GM18511 (cell line): ENCODE measurements at regions not wholly inside any gene's neighbourhood (a gene's known extent, or its start where the extent isn't known, plus 50 kb on each side); places are given as distances from the start of the nearest gene placed in this dataset.

ENCODE experiments used
- ATAC-seq: cut with Tn5 transposase; IDR thresholded peaks from one replicate; pipeline ENCODE4 v1.9.1; 2021; ENCODE audit warnings: mild to moderate bottlenecking, moderate library complexity; ENCODE audit not compliant: unreplicated experiment

GRCh38 chr10:78292250-78292981, 258.8 kb downstream of the RPS24 start:
- no peak for ATAC-seq

GRCh38 chr10:78292982-78293865, 259.6 kb downstream of the RPS24 start:
- no peak for ATAC-seq

GRCh38 chr10:78295242-78295641, 261.6 kb downstream of the RPS24 start:
- no peak for ATAC-seq

GRCh38 chr10:78296785-78297184, 263.1 kb downstream of the RPS24 start:
- ATAC-seq: no peak

GRCh38 chr10:78297997-78298396, 264.3 kb downstream of the RPS24 start:
- ATAC-seq: no peak

- no peak for ATAC-seq
These were observed 265.2 kb downstream of the RPS24 start for GRCh38 chr10:78298835-78299234.

GRCh38 chr10:78299851-78300468, 266.3 kb downstream of the RPS24 start:
- ATAC-seq: no peak

- ATAC-seq: no peak
These were observed 266.9 kb downstream of the RPS24 start for GRCh38 chr10:78300526-78300925.

- no peak for ATAC-seq
These were observed 267.8 kb downstream of the RPS24 start for GRCh38 chr10:78301481-78301880.

GRCh38 chr10:78301891-78302738, 268.5 kb downstream of the RPS24 start:
- ATAC-seq: no peak

- no peak for ATAC-seq
These were observed 269.0 kb downstream of the RPS24 start for GRCh38 chr10:78302739-78302988.

- ATAC-seq: peak; percentile 86
These were observed 269.6 kb downstream of the RPS24 start for GRCh38 chr10:78302989-78303854.

DNA sequence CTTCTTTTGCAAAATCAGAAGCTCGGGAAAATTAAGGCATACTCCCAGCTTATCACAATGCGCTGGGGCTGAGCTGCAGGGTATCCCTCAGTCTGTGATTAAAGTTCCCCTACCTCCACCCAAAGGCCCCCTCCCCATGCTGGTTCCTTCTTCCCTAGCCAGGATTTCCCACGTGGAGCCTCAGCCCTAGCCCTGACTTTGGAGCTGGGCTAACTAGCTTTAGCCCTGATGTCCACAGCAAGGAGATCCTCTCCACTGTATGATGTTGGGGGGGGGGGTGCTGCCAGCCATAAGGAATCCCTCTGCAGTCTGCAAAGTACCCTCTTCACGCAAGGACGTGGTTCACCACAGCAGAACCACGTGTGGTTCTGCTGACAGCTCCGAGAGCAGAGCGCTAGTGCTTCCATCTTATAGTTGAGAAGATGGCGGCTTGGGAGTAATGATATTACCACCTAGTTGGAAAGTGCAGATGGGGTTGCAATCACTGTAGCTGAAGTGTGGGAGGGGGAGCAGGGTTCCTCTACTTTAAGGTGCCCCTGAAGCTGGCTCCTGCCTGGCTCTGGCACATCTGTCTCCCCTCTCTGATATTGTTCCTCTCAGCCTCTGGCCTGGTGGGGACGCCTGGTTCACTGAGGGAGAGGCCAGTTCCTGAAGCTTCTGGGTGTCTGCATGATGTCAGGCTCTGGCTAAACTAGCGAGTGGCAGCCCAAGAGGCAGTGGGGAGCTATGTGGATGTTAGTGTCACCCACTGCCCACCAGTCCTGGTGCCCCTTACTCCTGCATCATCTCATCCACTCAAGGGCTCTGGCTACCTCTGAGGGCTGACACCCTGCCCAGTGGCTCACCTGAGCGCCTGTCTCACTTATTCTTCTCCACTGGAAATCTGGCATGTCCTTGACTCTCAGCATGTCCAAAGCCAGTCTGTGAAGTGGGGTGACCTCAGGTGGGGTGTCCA, 270.7 kb downstream of the RPS24 start:
- ATAC-seq: no peak

DNA sequence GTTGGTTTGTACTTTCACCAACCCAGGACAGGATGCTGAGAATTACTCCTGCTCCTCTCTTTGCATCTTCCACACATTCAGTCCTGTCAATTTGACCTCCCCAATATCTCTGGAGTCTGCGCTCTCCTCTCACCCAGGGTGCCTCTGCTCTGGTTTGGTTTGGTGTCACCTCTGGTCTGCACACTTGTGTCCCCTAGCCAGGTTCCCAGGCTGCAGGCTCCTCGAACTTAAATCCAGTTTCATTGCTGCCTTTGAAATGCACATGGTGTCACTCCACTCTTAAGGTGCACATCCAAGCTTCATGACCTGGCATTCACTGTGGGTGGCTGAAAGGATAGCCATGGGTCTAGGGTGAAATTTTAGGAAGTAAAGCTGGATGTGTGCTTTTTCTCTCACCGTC, 271.6 kb downstream of the RPS24 start:
- no peak for ATAC-seq

GRCh38 chr10:78306358-78306757, 272.7 kb downstream of the RPS24 start:
- no peak for ATAC-seq

DNA sequence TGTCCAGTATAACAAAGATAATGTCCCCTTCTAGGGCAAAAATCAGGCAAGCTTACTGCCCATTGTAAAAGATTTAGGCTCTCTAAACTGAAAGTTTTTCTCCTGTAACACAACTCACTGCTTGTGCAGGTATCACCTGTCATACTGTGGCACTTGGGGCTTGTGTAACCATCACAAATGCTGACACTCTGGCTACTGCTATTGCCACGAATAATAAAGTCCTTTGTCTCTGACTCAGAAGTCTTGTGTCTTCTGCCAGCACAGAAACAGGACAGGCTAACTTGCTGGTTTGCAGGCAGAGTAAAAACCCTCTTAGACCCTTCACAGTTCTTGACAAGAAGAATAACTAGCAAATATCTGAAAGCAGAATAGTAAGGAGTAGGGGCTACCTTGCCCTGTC, 273.9 kb downstream of the RPS24 start:
- ATAC-seq: no peak

- ATAC-seq: no peak
These were observed 276.0 kb downstream of the RPS24 start for GRCh38 chr10:78309536-78310237.

DNA sequence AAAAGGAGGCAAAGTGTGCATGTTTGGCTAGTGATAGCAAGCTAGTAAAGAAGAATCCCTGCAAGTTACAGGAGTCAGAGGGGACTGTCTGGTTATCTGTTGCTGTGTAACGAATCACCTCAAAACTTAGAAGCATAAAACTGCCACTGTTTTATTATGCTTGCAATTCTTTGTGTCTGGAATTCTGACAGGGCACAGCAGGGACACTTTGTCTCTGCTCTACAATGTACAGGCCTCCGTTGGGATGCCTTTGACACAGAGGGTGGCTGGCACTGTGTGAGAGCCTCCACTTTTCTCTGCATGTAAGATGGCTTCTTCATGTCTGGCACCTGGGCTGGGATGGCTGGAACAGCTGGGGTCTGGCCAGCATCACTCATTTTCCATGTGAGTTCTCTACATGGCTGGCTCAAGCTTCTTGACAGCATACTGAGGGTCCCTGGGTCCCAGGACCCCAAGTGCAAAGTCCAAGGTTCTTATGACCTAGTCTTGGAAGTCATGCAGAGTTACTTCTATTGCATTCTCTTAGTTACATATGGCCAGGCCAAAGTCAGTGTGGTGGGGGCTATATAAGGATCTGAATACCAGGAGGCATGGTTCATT, 276.9 kb downstream of the RPS24 start:
- ATAC-seq: no peak
